ENCODE measurements at regions not wholly inside any gene's neighbourhood (a gene's known extent, or its start where the extent isn't known, plus 50 kb on each side); places are given as distances from the start of the nearest gene placed in this dataset.
"Not testable (repeated sequence)": the region's sequence is repeated elsewhere in the genome, so short reads cannot be mapped to it uniquely, and the experiment has no call there.

DNA sequence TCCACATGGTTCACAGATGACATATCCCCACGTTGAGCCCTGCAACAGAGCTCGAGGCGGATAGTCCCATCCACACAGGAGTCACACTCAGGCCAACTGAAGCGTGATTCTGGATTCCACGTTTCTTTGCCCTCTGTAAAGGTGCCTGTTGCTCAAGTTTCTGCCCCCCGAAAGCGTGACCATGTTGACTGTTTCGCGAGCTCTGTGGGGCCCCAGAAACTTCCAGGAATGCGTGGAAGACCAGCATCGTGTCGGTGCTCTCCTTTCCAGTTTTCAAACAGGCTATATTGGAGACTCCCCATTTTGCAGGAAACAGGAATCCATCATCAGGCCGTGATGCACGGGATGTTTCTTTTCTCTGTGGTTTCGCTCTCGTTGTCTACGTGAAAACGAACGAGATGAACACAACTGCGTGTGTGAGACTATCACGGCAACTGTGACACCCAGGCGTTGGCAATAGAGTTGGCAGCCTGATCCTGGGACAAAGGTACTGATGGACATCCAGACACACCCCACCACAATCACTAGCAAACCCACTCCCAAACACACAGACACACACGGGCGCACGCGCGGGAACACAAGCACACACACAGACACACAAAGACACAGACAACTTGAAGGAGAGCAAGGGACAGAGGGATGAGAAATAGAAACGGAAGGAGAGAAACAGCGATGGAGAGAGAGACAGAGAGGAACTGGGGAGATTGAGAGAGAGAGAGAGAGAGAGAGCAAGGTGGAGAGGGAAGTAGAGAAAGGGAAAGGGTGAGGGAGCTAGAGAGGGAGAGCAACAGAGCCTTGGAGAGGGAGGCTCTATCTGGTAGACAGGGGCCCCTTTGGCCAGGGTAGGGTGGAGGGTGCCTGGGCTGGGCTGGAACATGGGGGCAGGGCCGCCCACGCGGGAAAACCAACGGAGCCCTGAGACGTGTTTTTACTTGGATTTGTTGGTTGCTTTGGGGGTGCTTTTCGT, 1609.3 kb downstream of the SPATA31A7 start:
- 29% methylated on average over 35 of the region's 35 CpGs for WGBS
- not testable (repeated sequence) for H3K36me3 ChIP-seq (ENCODE audit: insufficient read depth); H3K4me1 ChIP-seq (ENCODE audit: insufficient read depth); H3K27ac ChIP-seq (ENCODE audit: low read depth); H3K4me3 ChIP-seq (ENCODE audit: low read depth, low read length)
- DNase-seq (ENCODE audit: extremely low spot score), result peak; percentile 6

DNA sequence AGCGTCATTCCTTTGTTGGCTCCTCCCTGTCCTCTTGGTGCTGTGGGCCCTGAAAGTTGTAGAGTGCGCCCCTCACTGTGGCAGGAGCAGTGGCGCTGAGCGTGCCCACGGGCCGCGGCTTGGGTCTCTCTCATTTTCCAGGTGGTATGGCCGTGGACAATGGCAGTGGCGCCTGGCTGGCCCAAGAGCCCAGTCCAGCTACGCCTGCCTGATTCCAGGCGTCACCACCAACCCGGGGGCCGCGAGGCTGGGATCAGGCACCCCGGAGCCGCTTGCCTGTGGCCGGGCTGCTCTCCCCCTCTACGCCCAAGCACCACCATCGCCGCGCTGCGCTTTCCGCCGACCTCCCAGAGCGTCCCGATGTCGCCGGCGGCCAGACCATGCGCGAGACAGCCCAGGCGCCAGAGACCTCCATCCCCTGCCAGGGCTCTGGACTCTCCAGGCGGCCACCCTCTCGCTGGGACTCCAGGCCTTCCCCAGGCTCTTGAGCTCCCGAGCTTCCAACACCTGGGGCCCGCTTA, 1610.1 kb downstream of the SPATA31A7 start:
- WGBS, result 24% methylated on average over 36 of the region's 36 CpGs
- peak overlapping the region; percentile 11 for H3K27ac ChIP-seq (ENCODE audit: low read depth)
- H3K36me3 ChIP-seq (ENCODE audit: insufficient read depth); DNase-seq (ENCODE audit: extremely low spot score); H3K4me3 ChIP-seq (ENCODE audit: low read depth, low read length); H3K4me1 ChIP-seq (ENCODE audit: insufficient read depth): not testable (repeated sequence)

DNA sequence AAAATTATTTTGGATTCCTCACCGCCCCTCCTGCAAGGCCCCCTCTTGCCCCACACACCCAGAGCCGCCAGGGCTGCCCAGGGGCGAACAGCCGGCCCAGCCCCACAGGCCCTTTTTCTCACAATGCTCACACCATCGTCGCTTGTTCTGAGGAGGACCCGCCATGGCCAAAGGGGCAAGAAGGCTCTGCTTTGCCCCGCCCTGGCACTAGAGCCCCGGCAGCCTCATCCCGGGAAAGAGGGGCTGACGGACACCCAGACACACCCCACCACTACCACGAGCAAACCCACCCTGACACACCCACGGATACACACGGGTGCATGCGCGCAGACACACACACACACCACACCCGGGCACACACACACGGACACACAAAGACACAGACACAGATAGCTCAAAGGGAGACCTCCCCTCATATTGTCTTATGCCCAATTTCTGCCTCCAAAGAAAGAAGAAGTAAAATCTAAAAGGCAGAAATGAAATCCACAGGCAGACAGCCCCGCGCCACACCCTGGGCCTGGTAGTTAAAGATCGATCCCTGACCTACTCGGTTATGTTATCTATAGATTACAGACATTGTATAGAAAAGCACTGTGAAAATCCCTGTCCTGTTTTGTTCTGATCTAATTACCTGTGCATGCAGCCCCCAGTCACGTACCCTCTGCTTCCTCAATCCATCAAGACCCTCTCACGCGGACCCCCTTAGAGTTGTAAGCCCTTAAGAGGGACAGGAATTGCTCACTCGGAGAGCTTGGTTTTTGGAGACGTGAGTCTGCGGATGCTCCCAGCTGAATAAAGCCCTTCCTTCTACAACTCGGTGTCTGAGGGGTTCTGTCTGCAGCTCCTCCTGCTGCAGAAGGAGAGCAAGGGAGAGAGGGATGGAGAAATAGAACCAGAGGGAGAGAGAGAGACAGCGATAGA, 1610.9 kb downstream of the SPATA31A7 start:
- not testable (repeated sequence) for H3K27ac ChIP-seq (ENCODE audit: low read depth); H3K4me3 ChIP-seq (ENCODE audit: low read depth, low read length); H3K36me3 ChIP-seq (ENCODE audit: insufficient read depth); H3K4me1 ChIP-seq (ENCODE audit: insufficient read depth)
- DNase-seq (ENCODE audit: extremely low spot score), result peak; percentile 28
- 44% methylated on average over 29 of the region's 30 CpGs for WGBS

DNA sequence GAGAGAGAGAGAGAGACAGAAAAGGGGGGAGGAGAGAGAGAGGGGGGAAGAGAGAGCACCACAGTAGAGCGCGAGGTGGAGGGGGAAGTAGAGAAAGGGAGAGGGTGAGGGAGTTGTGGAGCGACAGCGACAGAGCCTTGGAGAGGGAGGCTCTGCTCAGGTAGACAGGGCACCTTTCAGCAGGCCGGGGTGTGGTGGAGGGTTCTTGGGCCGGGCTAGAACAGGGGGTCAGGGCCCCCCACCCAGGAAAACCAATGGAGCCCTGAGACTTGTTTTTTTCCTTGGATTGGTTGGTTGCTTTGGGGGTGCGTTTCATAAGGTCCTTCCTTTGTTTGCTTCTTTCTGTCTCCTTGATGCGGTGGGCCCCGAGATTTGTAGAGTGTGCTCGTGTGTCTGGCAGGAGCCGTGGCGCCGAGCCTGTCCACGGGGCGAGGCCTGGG, 1611.6 kb downstream of the SPATA31A7 start:
- DNase-seq (ENCODE audit: extremely low spot score); H3K4me1 ChIP-seq (ENCODE audit: insufficient read depth); H3K36me3 ChIP-seq (ENCODE audit: insufficient read depth); H3K4me3 ChIP-seq (ENCODE audit: low read depth, low read length): not testable (repeated sequence)
- H3K27ac ChIP-seq (ENCODE audit: low read depth), result peak overlapping the region; percentile 28
- 39% methylated on average over 15 of the region's 15 CpGs for WGBS

DNA sequence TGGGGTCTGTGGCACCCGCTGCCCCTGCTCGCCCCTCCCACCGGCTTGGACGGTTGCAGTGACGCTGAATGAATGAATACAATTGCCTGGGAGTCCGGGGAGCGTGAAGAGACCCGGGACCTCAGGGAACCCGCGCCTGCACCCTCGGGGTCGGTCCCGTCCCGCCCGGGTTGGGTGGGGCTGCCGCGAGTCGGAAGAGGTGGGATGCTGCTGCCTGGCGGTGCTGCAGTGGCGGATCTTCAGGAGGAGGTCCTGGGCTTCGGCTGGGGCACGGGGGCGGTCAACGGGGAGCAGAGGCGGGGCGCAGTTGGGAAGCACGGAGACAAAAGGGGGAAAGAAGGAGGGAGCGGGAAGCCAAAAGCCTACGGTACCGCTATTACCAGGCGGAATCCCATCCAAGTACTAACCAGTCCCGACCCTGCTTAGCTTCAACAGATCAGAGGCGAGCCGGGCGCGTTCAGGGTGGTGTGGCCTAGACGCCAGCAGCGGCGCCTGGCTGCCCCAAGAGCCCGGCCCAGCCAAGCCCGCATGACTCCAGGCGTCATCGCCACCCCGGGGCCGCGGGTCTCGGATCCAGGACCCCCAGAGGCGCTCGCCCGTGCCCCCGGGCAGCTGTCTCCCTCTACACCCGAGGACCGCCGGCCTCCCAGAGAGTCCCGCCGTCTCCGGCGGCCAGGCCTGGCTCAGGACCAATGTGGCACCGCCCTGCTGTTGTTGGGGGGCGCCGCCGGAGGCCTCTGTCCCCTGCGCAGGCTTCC, 1612.3 kb downstream of the SPATA31A7 start:
- not testable (repeated sequence) for H3K36me3 ChIP-seq (ENCODE audit: insufficient read depth); H3K4me1 ChIP-seq (ENCODE audit: insufficient read depth)
- Histone ChIP-seq H3K4me3 (ENCODE audit: low read depth, low read length) (peak overlapping the region; percentile 63), H3K27ac (ENCODE audit: low read depth) (peak overlapping the region; percentile 80)
- 3% methylated on average over 63 of the region's 63 CpGs for WGBS
- DNase-seq (ENCODE audit: extremely low spot score), result peak; percentile 68

DNA sequence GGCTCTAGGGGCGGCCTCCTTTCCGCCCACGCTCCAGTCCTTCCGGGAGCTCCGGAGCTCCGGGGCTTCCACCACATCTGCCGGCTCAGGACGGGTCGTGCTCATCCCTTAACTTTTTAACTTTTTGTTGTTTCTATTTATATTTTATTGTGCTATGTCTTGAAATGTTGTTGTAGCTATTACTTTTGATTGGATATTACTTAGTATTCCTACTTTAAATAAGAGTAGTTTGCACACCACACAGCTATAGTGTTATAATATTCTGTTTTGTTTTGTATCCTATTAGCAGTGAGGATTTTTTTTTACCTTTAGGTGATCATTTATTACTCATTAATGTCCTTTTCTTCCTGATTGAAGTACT, 1612.9 kb downstream of the SPATA31A7 start:
- H3K4me3 ChIP-seq (ENCODE audit: low read depth, low read length), result peak overlapping the region; percentile 63
- 14% methylated on average over 9 of the region's 9 CpGs for WGBS
- not testable (repeated sequence) for H3K36me3 ChIP-seq (ENCODE audit: insufficient read depth); H3K27ac ChIP-seq (ENCODE audit: low read depth); H3K4me1 ChIP-seq (ENCODE audit: insufficient read depth); DNase-seq (ENCODE audit: extremely low spot score)

DNA sequence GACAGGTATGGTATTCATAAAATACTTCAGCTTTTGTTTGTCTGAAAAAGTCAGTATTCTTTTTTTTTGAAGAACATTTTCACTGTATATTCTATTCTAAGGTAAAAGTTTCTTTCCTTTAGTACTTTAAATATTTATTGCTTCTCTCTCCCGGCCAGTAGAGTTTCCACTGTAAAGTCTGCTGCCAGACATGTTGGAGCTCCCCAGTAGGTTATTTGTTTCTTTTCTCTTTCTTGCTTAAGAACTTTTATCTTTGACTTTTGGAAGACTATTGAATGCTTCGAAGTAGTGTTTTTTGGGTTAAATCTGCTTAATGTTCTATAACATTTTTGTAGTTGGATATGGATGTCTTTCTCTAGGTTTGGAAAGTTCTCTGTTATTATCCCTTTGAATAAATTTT, 1613.3 kb downstream of the SPATA31A7 start:
- H3K36me3 ChIP-seq (ENCODE audit: insufficient read depth); H3K27ac ChIP-seq (ENCODE audit: low read depth); H3K4me3 ChIP-seq (ENCODE audit: low read depth, low read length); H3K4me1 ChIP-seq (ENCODE audit: insufficient read depth); DNase-seq (ENCODE audit: extremely low spot score): not testable (repeated sequence)
- WGBS, result 45% methylated on average over 2 of the region's 2 CpGs

DNA sequence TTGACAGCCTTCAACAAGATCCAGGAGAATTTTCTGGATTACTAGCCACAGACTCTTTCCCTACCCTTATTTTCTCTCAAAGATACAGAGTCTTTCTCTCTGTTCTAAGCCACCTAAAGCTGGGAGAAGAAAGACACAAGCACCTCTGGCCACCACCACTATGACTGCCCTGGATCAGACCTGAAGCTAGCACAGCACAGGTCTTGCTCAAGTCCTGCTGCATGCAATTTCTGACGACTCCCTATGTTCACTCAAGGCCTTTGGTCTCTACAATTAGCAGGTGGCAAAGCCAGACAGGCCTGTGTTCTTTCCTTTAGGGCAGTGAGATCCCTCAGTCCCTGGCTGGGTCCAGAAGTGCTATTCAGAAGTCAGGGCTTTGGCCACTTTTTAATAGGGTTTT, 1614.5 kb downstream of the SPATA31A7 start:
- 39% methylated on average over 1 of the region's 1 CpG for WGBS
- H3K4me3 ChIP-seq (ENCODE audit: low read depth, low read length); H3K4me1 ChIP-seq (ENCODE audit: insufficient read depth); H3K27ac ChIP-seq (ENCODE audit: low read depth); H3K36me3 ChIP-seq (ENCODE audit: insufficient read depth); DNase-seq (ENCODE audit: extremely low spot score): not testable (repeated sequence)

DNA sequence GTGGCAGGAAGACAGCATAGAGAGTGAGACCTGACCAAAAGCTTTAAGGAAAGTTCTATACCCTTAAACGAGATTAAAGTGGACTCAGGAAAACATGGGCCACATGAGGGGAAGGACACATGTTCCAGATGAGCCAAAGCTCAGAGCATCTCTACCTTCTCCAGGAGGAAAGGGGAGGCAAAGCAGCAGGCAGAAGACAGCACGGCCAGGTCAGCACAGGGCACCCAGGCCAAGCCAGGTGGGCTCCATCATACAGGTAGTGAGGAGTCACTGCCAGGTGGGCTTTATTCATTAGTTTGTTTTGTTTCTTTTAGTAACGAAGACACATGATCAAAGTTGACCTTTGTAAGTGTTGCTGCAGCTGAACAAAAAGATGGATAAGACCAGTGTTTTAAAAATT, 1617.6 kb downstream of the SPATA31A7 start:
- H3K4me3 ChIP-seq (ENCODE audit: low read depth, low read length); H3K27ac ChIP-seq (ENCODE audit: low read depth); H3K4me1 ChIP-seq (ENCODE audit: insufficient read depth); DNase-seq (ENCODE audit: extremely low spot score); H3K36me3 ChIP-seq (ENCODE audit: insufficient read depth): not testable (repeated sequence)
- 52% methylated on average over 3 of the region's 3 CpGs for WGBS

DNA sequence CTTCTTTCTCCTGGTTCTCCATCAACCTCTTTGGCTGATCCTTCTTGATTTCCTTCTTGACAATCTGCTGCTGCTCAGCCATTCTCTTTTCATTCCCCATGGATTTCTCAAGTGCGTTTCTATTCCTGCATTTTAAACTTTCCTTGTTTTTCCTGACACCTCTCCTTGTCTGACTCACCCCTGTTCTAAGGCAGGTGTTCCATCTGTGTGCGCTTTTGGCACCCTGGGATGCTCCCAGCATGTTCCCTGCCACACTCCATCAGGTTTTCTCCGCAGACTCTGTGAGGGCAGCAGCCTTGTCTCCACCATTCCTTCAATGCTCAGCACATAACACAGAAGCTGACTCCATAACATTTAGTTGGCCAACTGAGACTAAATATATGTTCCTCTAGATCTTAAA, 1618.2 kb downstream of the SPATA31A7 start:
- not testable (repeated sequence) for H3K27ac ChIP-seq (ENCODE audit: low read depth); H3K4me1 ChIP-seq (ENCODE audit: insufficient read depth); DNase-seq (ENCODE audit: extremely low spot score); H3K36me3 ChIP-seq (ENCODE audit: insufficient read depth); H3K4me3 ChIP-seq (ENCODE audit: low read depth, low read length)
- 64% methylated on average over 3 of the region's 3 CpGs for WGBS

DNA sequence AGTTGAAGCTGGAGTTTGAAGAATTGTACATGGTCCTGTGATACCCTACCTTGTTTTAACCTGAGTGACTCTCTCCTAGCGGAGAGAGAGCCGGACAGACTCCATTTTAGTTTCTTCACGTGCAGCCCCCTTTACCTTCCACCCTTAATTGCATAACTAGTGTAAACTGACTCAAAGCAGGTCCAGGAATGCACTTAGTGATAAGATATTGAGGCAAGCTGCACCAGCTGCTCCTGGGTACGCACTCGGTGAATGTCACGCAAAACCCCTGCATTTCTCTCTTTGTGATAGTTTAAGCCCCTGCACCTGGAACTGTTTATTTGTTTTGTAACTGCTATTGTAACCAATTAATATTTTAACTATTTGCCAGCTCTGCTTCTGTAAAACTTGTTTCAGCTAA, 1620.5 kb downstream of the SPATA31A7 start:
- not testable (repeated sequence) for H3K27ac ChIP-seq (ENCODE audit: low read depth); H3K4me1 ChIP-seq (ENCODE audit: insufficient read depth); DNase-seq (ENCODE audit: extremely low spot score); H3K36me3 ChIP-seq (ENCODE audit: insufficient read depth); H3K4me3 ChIP-seq (ENCODE audit: low read depth, low read length)
- 53% methylated on average over 6 of the region's 6 CpGs for WGBS

DNA sequence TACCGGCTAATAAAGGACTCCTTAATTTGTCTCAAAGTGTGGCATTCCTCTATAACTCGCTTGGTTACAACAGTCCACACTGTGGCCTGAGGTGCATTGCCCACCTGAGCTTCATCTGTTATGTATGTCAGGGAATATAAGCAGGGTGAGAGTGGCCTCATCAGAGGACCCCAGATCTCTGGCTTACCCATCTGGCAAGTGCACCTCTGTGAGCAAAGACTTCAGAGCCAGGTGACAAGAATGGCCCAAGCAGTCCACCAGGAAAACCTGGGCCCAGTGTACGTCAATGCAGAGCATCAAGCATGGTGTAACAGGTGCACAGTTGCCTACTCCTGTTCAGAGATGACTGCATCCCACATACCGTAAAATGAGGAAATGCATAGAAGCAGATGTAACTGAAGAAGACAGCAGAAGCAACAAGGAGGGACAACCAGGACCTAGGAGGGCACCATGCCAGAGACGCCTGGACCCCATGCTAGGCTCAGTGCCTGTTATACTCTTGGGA, 1621.0 kb downstream of the SPATA31A7 start:
- not testable (repeated sequence) for DNase-seq (ENCODE audit: extremely low spot score); H3K4me1 ChIP-seq (ENCODE audit: insufficient read depth); H3K36me3 ChIP-seq (ENCODE audit: insufficient read depth); H3K4me3 ChIP-seq (ENCODE audit: low read depth, low read length); H3K27ac ChIP-seq (ENCODE audit: low read depth)
- WGBS, result 79% methylated on average over 5 of the region's 5 CpGs

DNA sequence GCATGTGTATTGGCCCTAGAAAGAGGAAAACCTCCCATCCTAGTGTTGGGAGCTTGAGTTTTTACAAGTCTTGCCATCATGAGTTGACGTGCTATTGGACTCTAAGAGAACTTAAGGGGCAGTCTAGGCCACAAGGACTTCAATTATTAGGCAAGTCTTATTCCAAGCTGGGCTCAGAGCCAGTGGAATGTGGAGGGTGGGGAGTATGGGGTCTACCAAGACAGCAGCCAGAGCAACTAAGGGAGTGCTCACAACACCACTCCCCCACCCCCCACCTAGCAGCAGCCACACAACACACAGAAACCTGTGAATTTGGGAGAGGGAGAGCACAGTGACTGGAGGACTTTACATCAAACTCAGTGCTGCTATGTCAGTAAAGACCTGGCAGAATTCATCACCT, 1625.6 kb downstream of the SPATA31A7 start:
- H3K4me3 ChIP-seq (ENCODE audit: low read depth, low read length); DNase-seq (ENCODE audit: extremely low spot score); H3K36me3 ChIP-seq (ENCODE audit: insufficient read depth); H3K27ac ChIP-seq (ENCODE audit: low read depth); H3K4me1 ChIP-seq (ENCODE audit: insufficient read depth): not testable (repeated sequence)
- WGBS, result 38% methylated on average over 1 of the region's 1 CpG
